ENCODE measurements at regions not wholly inside any gene's neighbourhood (a gene's known extent, or its start where the extent isn't known, plus 50 kb on each side); places are given as distances from the start of the nearest gene placed in this dataset.

DNA sequence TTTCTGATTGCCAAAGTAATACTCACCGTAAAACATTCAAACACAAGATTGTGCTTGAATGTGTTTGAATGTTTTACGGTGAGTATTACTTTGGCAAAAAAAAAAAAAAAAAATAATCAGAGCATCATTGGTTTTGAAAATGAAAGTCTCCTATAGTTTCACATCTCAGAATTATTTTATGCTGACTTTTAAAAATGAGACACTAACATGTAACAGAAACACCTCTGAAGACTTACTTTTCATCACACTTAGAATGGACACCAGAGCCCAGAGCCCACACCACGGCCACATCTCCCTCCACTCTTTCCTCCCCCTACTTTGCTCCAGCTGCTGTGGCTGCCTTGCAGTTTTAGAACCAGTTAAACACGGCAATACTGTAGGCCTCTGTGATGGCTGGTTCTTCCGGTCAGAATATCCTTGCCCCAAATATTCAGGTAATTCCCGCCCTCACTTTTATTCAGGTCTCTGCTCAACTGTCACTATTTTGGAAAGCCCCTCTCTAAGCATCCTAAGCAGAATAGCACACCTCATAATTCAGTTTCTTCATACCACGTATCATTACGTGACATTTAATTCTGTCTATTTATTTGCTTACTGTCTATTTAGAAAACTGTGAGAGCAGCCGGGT lies 138.9 kb upstream of the MAX start:
- TF ChIP-seq, protein P1, sequence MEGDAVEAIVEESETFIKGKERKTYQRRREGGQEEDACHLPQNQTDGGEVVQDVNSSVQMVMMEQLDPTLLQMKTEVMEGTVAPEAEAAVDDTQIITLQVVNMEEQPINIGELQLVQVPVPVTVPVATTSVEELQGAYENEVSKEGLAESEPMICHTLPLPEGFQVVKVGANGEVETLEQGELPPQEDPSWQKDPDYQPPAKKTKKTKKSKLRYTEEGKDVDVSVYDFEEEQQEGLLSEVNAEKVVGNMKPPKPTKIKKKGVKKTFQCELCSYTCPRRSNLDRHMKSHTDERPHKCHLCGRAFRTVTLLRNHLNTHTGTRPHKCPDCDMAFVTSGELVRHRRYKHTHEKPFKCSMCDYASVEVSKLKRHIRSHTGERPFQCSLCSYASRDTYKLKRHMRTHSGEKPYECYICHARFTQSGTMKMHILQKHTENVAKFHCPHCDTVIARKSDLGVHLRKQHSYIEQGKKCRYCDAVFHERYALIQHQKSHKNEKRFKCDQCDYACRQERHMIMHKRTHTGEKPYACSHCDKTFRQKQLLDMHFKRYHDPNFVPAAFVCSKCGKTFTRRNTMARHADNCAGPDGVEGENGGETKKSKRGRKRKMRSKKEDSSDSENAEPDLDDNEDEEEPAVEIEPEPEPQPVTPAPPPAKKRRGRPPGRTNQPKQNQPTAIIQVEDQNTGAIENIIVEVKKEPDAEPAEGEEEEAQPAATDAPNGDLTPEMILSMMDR (IDR thresholded peaks at IDR 0.05), result no peak
- TF ChIP-seq POLR2A (IDR thresholded peaks at IDR 0.05), result no peak
